Breast epithelium (tissue), 4 donors: ENCODE measurements at regions not wholly inside any gene's neighbourhood (a gene's known extent, or its start where the extent isn't known, plus 50 kb on each side); places are given as distances from the start of the nearest gene placed in this dataset.

Source experiments
- DNase-seq, 2 donors: peaks; one replicate each; pipeline ENCODE4 v3.0.0-alpha.2; 2019; ENCODE audit warnings: low spot score in 2 of 2
- H3K27ac ChIP-seq, 2 donors: fragments of 200-600 bp; sonication (generic) in 1 of 2; one replicate each; pipeline ENCODE4 v1.5.1; 2016 to 2019; ENCODE audit warnings: mild to moderate bottlenecking in 1 of 2
- H3K27me3 ChIP-seq, 2 donors: fragments of 200-600 bp; sonication (generic) in 1 of 2; one replicate each; pipeline versions ENCODE4 v1.5.1 to v1.6.0; 2017 to 2019; ENCODE audit warnings: control low read depth in 1 of 2, mild to moderate bottlenecking in 1 of 2
- H3K36me3 ChIP-seq: fragments of 200-600 bp; one replicate; pipeline ENCODE4 v1.5.1; 2019
- H3K4me1 ChIP-seq, 2 donors: fragments of 200-600 bp; sonication (generic); one replicate each; pipeline ENCODE4 v1.5.1; 2016 to 2019; ENCODE audit warnings: control low read depth in 1 of 2
- H3K4me3 ChIP-seq, 3 donors: fragments of 200-600 bp; sonication (generic); 1 replicate in 2 of 3; 2 replicates in 1 of 3; pipeline ENCODE4 v1.5.1; 2016 to 2019; ENCODE audit warnings: mild to moderate bottlenecking in 3 of 3, moderate library complexity in 2 of 3
- H3K9me3 ChIP-seq, 2 donors: fragments of 200-600 bp; sonication (generic) in 1 of 2; one replicate each; pipeline ENCODE4 v1.5.1; 2016 to 2019; ENCODE audit warnings: control low read depth in 1 of 2
- POLR2A ChIP-seq: fragments of 450-650 bp; IDR thresholded peaks from one replicate; pipeline ENCODE4 v1.6.1; 2016; ENCODE audit warnings: antibody characterized with exemption, mild to moderate bottlenecking, moderate library complexity
- POLR2AphosphoS5 ChIP-seq, 3 donors: sonication (generic); formaldehyde crosslinking; IDR thresholded peaks; one replicate each; pipeline ENCODE4 v1.6.1; 2017; ENCODE audit warnings: antibody characterized with exemption in 3 of 3
- intact Hi-C: fragments of 100-400 bp; cut with DNase I; formaldehyde crosslinking; loops from one replicate; pipeline ENCODE4 v1.15.1; 2023; ENCODE audit warnings: low total_unique reads
- TF ChIP-seq, protein P1 (sequence below), 3 donors: fragments of 450-650 bp; IDR thresholded peaks; one replicate each; pipeline ENCODE4 v1.5.1; 2016 to 2017; ENCODE audit warnings: antibody characterized with exemption in 3 of 3, mild to moderate bottlenecking in 3 of 3, moderate library complexity in 3 of 3

DNA sequence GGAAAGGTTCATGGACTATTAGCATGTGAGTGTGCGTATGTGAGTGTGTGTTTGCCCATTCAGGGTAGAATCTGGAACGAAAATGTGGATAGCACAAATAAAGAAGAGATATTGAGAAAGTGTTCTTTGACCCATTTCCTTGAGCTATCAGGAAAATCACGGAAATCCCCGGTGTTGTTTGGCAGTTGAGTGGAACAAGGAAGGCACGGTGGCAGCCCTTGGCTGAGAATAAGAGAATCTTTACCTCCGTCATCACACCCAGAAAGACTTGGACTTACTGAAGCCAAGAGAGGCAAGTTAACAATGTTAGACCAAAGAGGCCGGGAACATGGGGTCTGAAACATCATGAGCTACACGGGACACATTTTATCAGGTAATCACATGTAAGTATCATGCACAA is 588.9 kb upstream of the BTBD3 start:
- DNase-seq = no peak
- no peaks in the 10 kb centered on the region for H3K27me3 ChIP-seq
- intact Hi-C loops = no loop called here
- no peak overlapping the region for H3K4me3 ChIP-seq
- no peaks in the 10 kb centered on the region for H3K4me1 ChIP-seq
- TF ChIP-seq, protein P1, sequence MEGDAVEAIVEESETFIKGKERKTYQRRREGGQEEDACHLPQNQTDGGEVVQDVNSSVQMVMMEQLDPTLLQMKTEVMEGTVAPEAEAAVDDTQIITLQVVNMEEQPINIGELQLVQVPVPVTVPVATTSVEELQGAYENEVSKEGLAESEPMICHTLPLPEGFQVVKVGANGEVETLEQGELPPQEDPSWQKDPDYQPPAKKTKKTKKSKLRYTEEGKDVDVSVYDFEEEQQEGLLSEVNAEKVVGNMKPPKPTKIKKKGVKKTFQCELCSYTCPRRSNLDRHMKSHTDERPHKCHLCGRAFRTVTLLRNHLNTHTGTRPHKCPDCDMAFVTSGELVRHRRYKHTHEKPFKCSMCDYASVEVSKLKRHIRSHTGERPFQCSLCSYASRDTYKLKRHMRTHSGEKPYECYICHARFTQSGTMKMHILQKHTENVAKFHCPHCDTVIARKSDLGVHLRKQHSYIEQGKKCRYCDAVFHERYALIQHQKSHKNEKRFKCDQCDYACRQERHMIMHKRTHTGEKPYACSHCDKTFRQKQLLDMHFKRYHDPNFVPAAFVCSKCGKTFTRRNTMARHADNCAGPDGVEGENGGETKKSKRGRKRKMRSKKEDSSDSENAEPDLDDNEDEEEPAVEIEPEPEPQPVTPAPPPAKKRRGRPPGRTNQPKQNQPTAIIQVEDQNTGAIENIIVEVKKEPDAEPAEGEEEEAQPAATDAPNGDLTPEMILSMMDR (IDR thresholded peaks at IDR 0.05) = no peak
- no peak for TF ChIP-seq POLR2A
- TF ChIP-seq POLR2AphosphoS5 (IDR thresholded peaks at IDR 0.05) = no peak
- H3K36me3 ChIP-seq = no peaks in the 10 kb centered on the region
- H3K27ac ChIP-seq = no peak overlapping the region
- H3K9me3 ChIP-seq = no peaks in the 10 kb centered on the region

DNA sequence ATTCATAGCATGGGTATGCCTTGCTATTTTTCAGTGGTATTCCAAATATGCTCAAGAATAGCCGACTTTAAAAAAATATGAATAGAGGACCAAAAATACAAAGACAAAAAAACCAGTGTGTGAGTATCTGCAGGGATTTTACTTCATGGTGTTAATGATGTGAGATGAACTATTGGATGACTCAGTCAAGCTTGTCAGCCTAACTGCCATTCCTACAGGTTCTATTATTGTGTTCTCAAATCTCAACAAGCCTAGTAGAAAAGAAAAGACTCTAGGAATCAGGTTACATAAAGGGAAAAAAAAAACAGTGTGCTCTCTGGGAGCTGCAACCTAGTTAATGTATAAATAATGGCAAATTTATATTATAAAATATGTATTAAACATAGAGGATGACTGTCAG is 588.4 kb upstream of the BTBD3 start:
- no peaks in the 10 kb centered on the region for H3K4me1 ChIP-seq
- H3K36me3 ChIP-seq = no peaks in the 10 kb centered on the region
- no peak for DNase-seq
- TF ChIP-seq POLR2A (no peak), POLR2AphosphoS5 (IDR thresholded peaks at IDR 0.05) (no peak)
- TF ChIP-seq, protein P1 (IDR thresholded peaks at IDR 0.05) = no peak
- H3K4me3 ChIP-seq = no peak overlapping the region
- H3K9me3 ChIP-seq = no peaks in the 10 kb centered on the region
- no peak overlapping the region for H3K27ac ChIP-seq
- intact Hi-C loops = no loop called here
- no peaks in the 10 kb centered on the region for H3K27me3 ChIP-seq

DNA sequence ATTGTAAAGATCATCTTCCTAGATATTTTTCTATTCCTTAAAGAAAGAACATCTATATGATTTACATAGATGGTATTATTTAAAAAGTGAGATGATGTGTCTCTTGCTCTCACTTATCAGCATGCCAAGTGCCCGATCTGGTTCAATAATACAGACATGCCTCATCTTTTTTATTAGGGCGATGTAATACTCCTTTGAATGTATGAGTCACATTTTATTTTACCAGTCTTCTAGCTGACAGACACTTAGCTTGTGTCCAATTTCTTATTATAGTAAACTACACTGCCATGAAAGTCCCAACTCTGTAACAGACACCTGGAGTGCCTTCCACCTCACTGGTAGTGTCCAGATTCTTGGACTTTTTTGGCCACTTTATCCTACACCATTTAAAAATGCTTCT is 586.6 kb upstream of the BTBD3 start:
- no peak overlapping the region for H3K4me3 ChIP-seq
- no peaks in the 10 kb centered on the region for H3K36me3 ChIP-seq
- DNase-seq = no peak
- intact Hi-C loops = loop anchor here (5.0 kb wide), 1 partner anchor 816 kb away; no protein-coding TSS in a partner anchor
- no peaks in the 10 kb centered on the region for H3K27me3 ChIP-seq
- H3K27ac ChIP-seq = no peak overlapping the region
- H3K4me1 ChIP-seq = no peaks in the 10 kb centered on the region
- H3K9me3 ChIP-seq = no peaks in the 10 kb centered on the region
- no peak for TF ChIP-seq POLR2A
- no peak for TF ChIP-seq POLR2AphosphoS5 (IDR thresholded peaks at IDR 0.05)
- TF ChIP-seq, protein P1 (IDR thresholded peaks at IDR 0.05) = no peak

DNA sequence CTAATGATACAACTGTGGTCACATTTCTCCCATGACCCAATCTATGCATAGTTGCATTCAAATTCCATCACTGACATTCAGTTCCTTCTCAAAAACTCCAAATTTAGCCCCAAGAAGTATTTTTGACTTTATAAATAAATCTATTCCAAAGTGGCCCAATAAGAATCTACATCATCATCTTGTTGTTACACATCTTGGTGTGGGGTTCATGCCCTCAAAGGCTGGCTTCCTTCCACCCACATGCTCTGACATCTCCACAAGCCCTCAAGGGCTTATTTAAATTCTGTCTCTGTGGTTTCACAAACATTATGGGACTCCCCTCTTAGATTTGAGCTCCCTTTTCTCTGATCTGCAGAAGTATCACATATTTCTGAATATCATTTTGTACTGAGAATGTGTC is 585.3 kb upstream of the BTBD3 start:
- no peak overlapping the region for H3K4me3 ChIP-seq

DNA sequence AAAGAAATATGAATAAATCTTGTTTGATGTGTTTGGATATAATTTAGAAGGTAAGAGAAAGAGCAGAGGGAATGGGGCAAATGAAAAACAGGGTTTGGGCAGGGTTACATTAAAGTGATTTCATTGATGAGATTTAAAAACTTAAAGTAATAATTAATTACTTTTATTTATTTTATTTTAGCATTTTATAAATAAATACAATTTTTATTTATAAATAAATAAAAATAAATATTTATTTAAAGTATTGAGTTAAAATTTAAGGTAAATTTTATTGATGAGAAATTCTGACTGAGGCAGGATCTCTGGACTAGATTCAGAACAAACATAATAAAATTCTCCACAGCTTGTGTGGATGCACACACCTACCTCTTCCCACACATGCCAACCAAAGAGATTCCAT is 584.1 kb upstream of the BTBD3 start:
- no peaks in the 10 kb centered on the region for H3K27me3 ChIP-seq
- no peak overlapping the region for H3K4me3 ChIP-seq
- no peak for DNase-seq
- H3K27ac ChIP-seq = no peak overlapping the region
- TF ChIP-seq POLR2AphosphoS5 (IDR thresholded peaks at IDR 0.05) = no peak
- no peak for TF ChIP-seq POLR2A
- TF ChIP-seq, protein P1 (IDR thresholded peaks at IDR 0.05) = no peak
- H3K4me1 ChIP-seq = no peaks in the 10 kb centered on the region
- H3K36me3 ChIP-seq = no peaks in the 10 kb centered on the region
- H3K9me3 ChIP-seq = no peaks in the 10 kb centered on the region
- intact Hi-C loops = loop anchor here (5.0 kb wide), 1 partner anchor 814 kb away; no protein-coding TSS in a partner anchor

More for the DNA sequence above, 585.3 kb upstream of the BTBD3 start:
- no peak for DNase-seq
- no peak overlapping the region for H3K27ac ChIP-seq
- H3K9me3 ChIP-seq = no peaks in the 10 kb centered on the region
- H3K27me3 ChIP-seq = no peaks in the 10 kb centered on the region
- no peaks in the 10 kb centered on the region for H3K4me1 ChIP-seq
- intact Hi-C loops = loop anchor here (5.0 kb wide), 1 partner anchor 815 kb away; no protein-coding TSS in a partner anchor
- H3K36me3 ChIP-seq = no peaks in the 10 kb centered on the region
- no peak for TF ChIP-seq POLR2A
- TF ChIP-seq, protein P1 (IDR thresholded peaks at IDR 0.05) = no peak
- no peak for TF ChIP-seq POLR2AphosphoS5 (IDR thresholded peaks at IDR 0.05)
